Pancreas (tissue), 10 donors: ENCODE measurements at regions not wholly inside any gene's neighbourhood (a gene's known extent, or its start where the extent isn't known, plus 50 kb on each side); places are given as distances from the start of the nearest gene placed in this dataset.
A peak's percentile ranks its signal among the peaks of the same experiment; 100 is the strongest.
"Not testable (repeated sequence)": the region's sequence is repeated elsewhere in the genome, so short reads cannot be mapped to it uniquely, and the experiment has no call there.

Experiments
- ATAC-seq, 4 donors: fragments of 200-7000 bp; cut with Tn5 transposase; one replicate each; pipeline versions ENCODE4 v1.8.0 to v1.9.1; 2020; ENCODE audit warnings: mild to moderate bottlenecking in 4 of 4, moderate library complexity in 4 of 4
- DNase-seq, 6 donors: peaks; one replicate each; pipeline ENCODE4 v3.0.0-alpha.2; 2020
- FAIRE-seq: peaks from 2 replicates; lab custom pipeline; 2012; peaks lifted over from hg19 to GRCh38; lab: Jason Lieb, UNC
- H3K27ac ChIP-seq, 4 donors: fragments of 200-600 bp; sonication (generic); 1 replicate in 3 of 4; 2 replicates in 1 of 4; pipeline versions ENCODE4 v1.5.0 to v1.8.0; 2020
- H3K27me3 ChIP-seq, 4 donors: fragments of 200-600 bp; one replicate each; pipeline ENCODE4 v1.8.0; 2021
- H3K36me3 ChIP-seq, 3 donors: fragments of 200-600 bp; sonication (generic) in 1 of 3; one replicate each; pipeline versions ENCODE4 v1.5.0 to v1.8.0; 2020 to 2021
- H3K4me1 ChIP-seq, 3 donors: fragments of 200-600 bp; one replicate each; pipeline ENCODE4 v1.8.0; 2021
- H3K4me3 ChIP-seq, 4 donors: fragments of 200-600 bp; sonication (generic) in 2 of 4; one replicate each; pipeline versions ENCODE4 v1.5.0 to v1.8.0; 2020 to 2021
- H3K9me3 ChIP-seq, 4 donors: fragments of 200-600 bp; one replicate each; pipeline ENCODE4 v1.8.0; 2021
- CTCF ChIP-seq, 4 donors: fragments of 200-600 bp; sonication (generic) in 3 of 4; IDR thresholded peaks; one replicate each; pipeline versions ENCODE4 v1.5.0 to v1.8.0; 2021; ENCODE audit warnings: antibody characterized with exemption in 4 of 4
- WGBS, 2 donors: extraction: QIAGEN DNeasy Blood & Tissue Kit; methylation state at CpG; one replicate each; pipeline ENCODE4 v1.1.7; 2013; 5-methylcytosine and 5-hydroxymethylcytosine counted together
- intact Hi-C, 3 donors: fragments of 100-400 bp; cut with DNase I; formaldehyde crosslinking; loops; one replicate each; pipeline versions ENCODE4 v1.11.1 to v1.14.2; 2022
- donor health status: healthy with polysubstance abuse.
- donor health status: DM: no; HTN: no; CAD: no; lungs with moderate emphysema.
- donor health status: DM: no; HTN: no; CAD: no.
- donor health status: control.
- donor health status: control.
- donor health status: Bipolar disorder and iron deficiency.
- donor health status: DM: yes; HTN: yes; CAD: no.
- donor health status: DM: no; HTN: no; CAD: no.
- donor health status: DM: no; HTN: no; CAD: no.
- donor health status: DM: yes; HTN: yes; CAD: no.

GRCh38 chr10:83545901-83546391, 593.4 kb upstream of the GHITM start:
- H3K27me3 ChIP-seq: no peaks in the 10 kb centered on the region
- peak in 3 of 6 donors; percentile 26 to 42 (median 29) for DNase-seq
- H3K9me3 ChIP-seq: no peaks in the 10 kb centered on the region
- peaks cover 0 to 7% (median 0%) of the 10 kb centered on the region in 3 donors for H3K4me1 ChIP-seq
- no peak overlapping the region for H3K27ac ChIP-seq
- ATAC-seq: peak; percentile 58 to 94 (median 82)
- intact Hi-C loops: no loop called here
- H3K4me3 ChIP-seq: no peak overlapping the region
- no peak for FAIRE-seq
- WGBS, 2 donors: 0 to 1% methylated on average over 4 of the region's 4 CpGs
- no peaks in the 10 kb centered on the region for H3K36me3 ChIP-seq
- no peak for TF ChIP-seq CTCF (IDR thresholded peaks at IDR 0.05)

- H3K27ac ChIP-seq, H3K36me3 ChIP-seq, FAIRE-seq, H3K4me1 ChIP-seq, ATAC-seq, DNase-seq, H3K4me3 ChIP-seq, intact Hi-C loops, H3K9me3 ChIP-seq, H3K27me3 ChIP-seq: not testable (repeated sequence)
- WGBS, 2 donors: 87 to 94% methylated on average over 5 of the region's 5 CpGs
These were observed 588.1 kb upstream of the GHITM start for GRCh38 chr10:83551190-83551589.

- Histone ChIP-seq H3K4me3 (no peak overlapping the region), H3K27me3 (no peaks in the 10 kb centered on the region), H3K9me3 (no peaks in the 10 kb centered on the region), H3K27ac (no peak overlapping the region), H3K36me3 (no peaks in the 10 kb centered on the region), H3K4me1 (no peaks in the 10 kb centered on the region)
- ATAC-seq: no peak
- no peak for DNase-seq
- no peak for TF ChIP-seq CTCF (IDR thresholded peaks at IDR 0.05)
- intact Hi-C loops: no loop called here
- 72 to 100% methylated on average over 1 of the region's 1 CpG for WGBS, 2 donors
- FAIRE-seq: no peak
These were observed 585.9 kb upstream of the GHITM start for GRCh38 chr10:83553366-83553765.

GRCh38 chr10:83555264-83555663, 584.0 kb upstream of the GHITM start:
- no peak overlapping the region for H3K27ac ChIP-seq
- H3K36me3 ChIP-seq: no peaks in the 10 kb centered on the region
- no peak overlapping the region for H3K4me3 ChIP-seq
- no peaks in the 10 kb centered on the region for H3K9me3 ChIP-seq
- no peak for ATAC-seq
- intact Hi-C loops: no loop called here
- no peak for FAIRE-seq
- DNase-seq: no peak
- no peaks in the 10 kb centered on the region for H3K4me1 ChIP-seq
- no peaks in the 10 kb centered on the region for H3K27me3 ChIP-seq
- no peak for TF ChIP-seq CTCF (IDR thresholded peaks at IDR 0.05)

- DNase-seq (no peak), FAIRE-seq (no peak), ATAC-seq (no peak)
- Histone ChIP-seq H3K36me3 (no peaks in the 10 kb centered on the region), H3K9me3 (no peaks in the 10 kb centered on the region), H3K27me3 (no peaks in the 10 kb centered on the region), H3K4me3 (no peak overlapping the region), H3K27ac (no peak overlapping the region), H3K4me1 (no peaks in the 10 kb centered on the region)
- 86 to 96% methylated on average over 3 of the region's 3 CpGs for WGBS, 2 donors
- TF ChIP-seq CTCF (IDR thresholded peaks at IDR 0.05): no peak
- intact Hi-C loops: no loop called here
These were observed 576.9 kb upstream of the GHITM start for GRCh38 chr10:83562381-83562780.
